ENCODE measurements at regions not wholly inside any gene's neighbourhood (a gene's known extent, or its start where the extent isn't known, plus 50 kb on each side); places are given as distances from the start of the nearest gene placed in this dataset.
"Not testable (repeated sequence)": the region's sequence is repeated elsewhere in the genome, so short reads cannot be mapped to it uniquely, and the experiment has no call there.

DNA sequence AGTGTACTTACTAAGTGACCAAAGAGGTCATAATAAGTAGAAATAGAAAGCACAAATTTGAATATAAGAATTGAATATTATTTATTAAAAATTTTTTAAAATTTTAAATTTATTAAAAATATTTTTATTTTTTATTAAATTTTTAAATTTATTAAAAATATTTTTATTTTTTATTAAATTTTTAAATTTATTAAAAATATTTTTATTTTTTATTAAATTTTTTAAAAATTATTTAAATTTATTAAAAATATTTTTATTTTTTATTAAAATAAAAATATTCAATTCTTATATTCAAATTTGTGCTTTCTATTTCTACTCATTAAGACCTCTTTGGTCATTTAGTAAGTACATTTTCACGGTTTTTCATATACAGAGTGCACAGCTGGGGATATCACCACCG, 366.5 kb downstream of the PTH2R start:
- H3K27me3 Mint-ChIP-seq; H3K4me3 Mint-ChIP-seq; H3K4me1 Mint-ChIP-seq; DNase-seq; H3K27ac Mint-ChIP-seq; ATAC-seq (ENCODE audit: low read depth in 2 of 2); H3K36me3 Mint-ChIP-seq; H3K9me3 Mint-ChIP-seq: not testable (repeated sequence)

DNA sequence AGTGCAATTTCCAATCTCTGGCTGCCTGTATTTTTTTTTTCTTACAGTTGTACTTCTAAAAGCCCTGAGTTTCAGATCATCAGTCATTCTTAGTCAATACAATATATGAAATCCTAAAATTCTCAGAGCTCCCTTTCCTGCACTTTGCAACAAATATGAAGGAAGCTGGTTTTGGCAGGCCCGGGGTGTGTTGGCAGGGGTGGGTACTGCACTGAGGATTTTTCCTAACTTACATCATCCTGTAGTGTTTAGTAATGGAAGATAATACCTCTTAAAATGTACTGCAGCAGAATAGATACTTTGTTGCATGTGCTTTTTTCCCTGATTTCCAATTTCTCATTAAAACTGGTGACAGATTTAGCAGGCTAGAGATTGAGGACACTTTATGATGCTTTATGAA, 374.6 kb downstream of the PTH2R start:
- DNase-seq = no peak
- Mint-ChIP-seq H3K9me3 (peaks cover 0 to 5% (median 0%) of the 10 kb centered on the region in 7 donors), H3K4me1 (no peaks in the 10 kb centered on the region), H3K36me3 (no peaks in the 10 kb centered on the region), H3K27ac (no peak overlapping the region), H3K4me3 (no peak overlapping the region), H3K27me3 (no peaks in the 10 kb centered on the region)
- ATAC-seq (ENCODE audit: low read depth in 2 of 2) = no peak

GRCh38 chr2:208782097-208782496, 375.5 kb downstream of the PTH2R start:
- no peaks in the 10 kb centered on the region for H3K36me3 Mint-ChIP-seq
- DNase-seq = no peak
- H3K4me1 Mint-ChIP-seq = no peaks in the 10 kb centered on the region
- no peak overlapping the region for H3K4me3 Mint-ChIP-seq
- no peaks in the 10 kb centered on the region for H3K27me3 Mint-ChIP-seq
- peaks cover 0 to 2% (median 0%) of the 10 kb centered on the region in 7 donors for H3K9me3 Mint-ChIP-seq
- H3K27ac Mint-ChIP-seq = no peak overlapping the region
- ATAC-seq (ENCODE audit: low read depth in 2 of 2) = no peak

DNA sequence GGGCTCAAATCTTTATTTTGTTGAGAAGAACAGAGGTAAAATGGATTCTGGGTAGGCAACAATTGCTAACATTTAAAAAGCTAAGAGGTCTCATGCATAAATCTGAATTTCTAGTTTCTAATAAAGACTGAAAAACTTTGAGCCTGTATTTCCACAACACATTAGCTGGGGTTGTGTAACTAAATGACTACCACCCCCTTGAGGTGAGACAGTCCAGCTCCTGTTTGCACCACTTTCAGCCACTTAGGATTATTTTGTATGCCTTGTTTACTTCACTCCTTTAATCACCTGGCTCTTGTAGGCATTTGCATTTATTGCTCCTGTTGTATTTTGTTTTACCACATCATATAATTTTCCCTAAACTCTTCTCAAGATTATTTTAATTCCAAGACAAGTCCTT, 376.6 kb downstream of the PTH2R start:
- Mint-ChIP-seq H3K36me3 (no peaks in the 10 kb centered on the region), H3K4me1 (no peaks in the 10 kb centered on the region), H3K27ac (no peak overlapping the region), H3K4me3 (no peak overlapping the region), H3K27me3 (no peaks in the 10 kb centered on the region), H3K9me3 (peaks cover 0 to 5% (median 1%) of the 10 kb centered on the region in 7 donors)
- DNase-seq (no peak), ATAC-seq (ENCODE audit: low read depth in 2 of 2) (no peak)

- DNase-seq; H3K4me3 Mint-ChIP-seq; H3K36me3 Mint-ChIP-seq; H3K27me3 Mint-ChIP-seq; H3K27ac Mint-ChIP-seq; H3K9me3 Mint-ChIP-seq; ATAC-seq (ENCODE audit: low read depth in 2 of 2); H3K4me1 Mint-ChIP-seq: not testable (repeated sequence)
Measured at GRCh38 chr2:208784774-208785173, 378.2 kb downstream of the PTH2R start.

DNA sequence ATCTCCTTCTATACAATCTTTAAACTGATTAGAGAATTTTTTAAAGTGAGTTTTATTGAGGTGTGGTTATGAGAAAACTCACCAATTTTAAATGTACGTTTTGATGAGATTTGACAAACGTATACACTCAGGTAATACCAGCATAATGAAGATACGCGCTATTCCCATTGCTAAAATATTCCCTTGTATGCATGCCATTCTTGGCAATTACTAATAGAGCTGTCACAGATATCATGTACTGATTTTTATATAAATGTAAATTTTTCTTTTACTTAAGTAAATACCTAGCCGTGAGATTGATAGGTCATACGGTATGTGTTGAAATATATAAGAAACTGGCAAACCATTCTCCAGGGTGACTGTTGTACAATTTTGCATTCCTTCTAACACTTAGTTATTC, 384.7 kb downstream of the PTH2R start:
- no peaks in the 10 kb centered on the region for H3K36me3 Mint-ChIP-seq
- ATAC-seq (ENCODE audit: low read depth in 2 of 2) (no peak), DNase-seq (no peak)
- no peak overlapping the region for H3K27ac Mint-ChIP-seq
- no peaks in the 10 kb centered on the region for H3K27me3 Mint-ChIP-seq
- H3K4me3 Mint-ChIP-seq = no peak overlapping the region
- peaks cover 0 to 8% (median 4%) of the 10 kb centered on the region in 7 donors for H3K9me3 Mint-ChIP-seq
- H3K4me1 Mint-ChIP-seq = no peaks in the 10 kb centered on the region

- Mint-ChIP-seq H3K9me3 (peaks cover 0 to 5% (median 0%) of the 10 kb centered on the region in 7 donors), H3K36me3 (no peaks in the 10 kb centered on the region), H3K27ac (no peak overlapping the region), H3K4me3 (no peak overlapping the region), H3K27me3 (no peaks in the 10 kb centered on the region), H3K4me1 (no peaks in the 10 kb centered on the region)
- ATAC-seq (ENCODE audit: low read depth in 2 of 2) = no peak
- no peak for DNase-seq
Measured at GRCh38 chr2:208792766-208793165, 386.2 kb downstream of the PTH2R start.

- Mint-ChIP-seq H3K4me3 (no peak overlapping the region), H3K4me1 (no peaks in the 10 kb centered on the region), H3K27ac (no peak overlapping the region), H3K27me3 (no peaks in the 10 kb centered on the region), H3K9me3 (peaks cover 0 to 5% (median 0%) of the 10 kb centered on the region in 7 donors), H3K36me3 (no peaks in the 10 kb centered on the region)
- ATAC-seq (ENCODE audit: low read depth in 2 of 2) (no peak), DNase-seq (no peak)
Measured at GRCh38 chr2:208793434-208793833, 386.8 kb downstream of the PTH2R start.

DNA sequence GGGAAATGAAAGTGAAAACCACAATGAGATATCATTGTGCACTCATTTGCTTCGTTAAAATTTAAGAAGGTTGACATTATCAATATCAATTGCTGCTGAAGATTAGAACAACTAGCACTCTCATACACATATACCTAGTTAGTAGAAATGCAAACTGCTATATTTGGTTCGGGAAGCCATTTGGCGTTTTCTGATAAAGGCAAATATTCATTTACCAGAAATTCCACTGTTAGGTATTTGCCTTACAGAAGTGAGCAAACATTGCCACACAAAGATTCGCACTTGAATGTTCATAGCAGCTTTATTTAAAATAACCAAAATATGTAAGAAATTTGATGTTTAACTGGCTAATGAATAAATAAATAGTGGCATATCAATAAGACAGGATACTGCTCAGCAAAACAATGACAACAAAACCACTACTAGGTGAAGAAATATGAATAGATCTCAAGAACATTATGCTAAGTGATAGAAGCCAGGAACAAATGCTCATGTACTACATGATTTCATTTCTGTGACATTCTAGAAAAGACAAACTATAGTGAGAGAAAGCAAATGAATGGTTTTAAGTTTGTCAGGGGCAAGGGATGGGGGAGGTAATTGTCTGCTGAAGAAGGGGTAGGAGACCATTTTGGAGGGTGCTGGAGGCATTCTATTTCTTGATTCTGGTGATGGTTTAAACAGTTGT, 387.8 kb downstream of the PTH2R start:
- ATAC-seq (ENCODE audit: low read depth in 2 of 2) = no peak
- Mint-ChIP-seq H3K4me1 (no peaks in the 10 kb centered on the region), H3K4me3 (no peak overlapping the region), H3K27me3 (no peaks in the 10 kb centered on the region), H3K36me3 (no peaks in the 10 kb centered on the region), H3K9me3 (peaks cover 0 to 3% (median 0%) of the 10 kb centered on the region in 7 donors), H3K27ac (no peak overlapping the region)
- no peak for DNase-seq

GRCh38 chr2:208798698-208799097, 392.1 kb downstream of the PTH2R start:
- DNase-seq (no peak), ATAC-seq (ENCODE audit: low read depth in 2 of 2) (no peak)
- Mint-ChIP-seq H3K27me3 (no peaks in the 10 kb centered on the region), H3K27ac (no peak overlapping the region), H3K4me1 (no peaks in the 10 kb centered on the region), H3K36me3 (no peaks in the 10 kb centered on the region), H3K9me3 (peaks cover 0 to 7% (median 4%) of the 10 kb centered on the region in 7 donors), H3K4me3 (no peak overlapping the region)

- Mint-ChIP-seq H3K36me3 (no peaks in the 10 kb centered on the region), H3K27me3 (no peaks in the 10 kb centered on the region), H3K9me3 (peaks cover 0 to 7% (median 4%) of the 10 kb centered on the region in 7 donors), H3K4me1 (no peaks in the 10 kb centered on the region), H3K4me3 (no peak overlapping the region), H3K27ac (no peak overlapping the region)
- ATAC-seq (ENCODE audit: low read depth in 2 of 2) (no peak), DNase-seq (no peak)
Measured at GRCh38 chr2:208799397-208799796, 392.8 kb downstream of the PTH2R start.

- H3K27ac Mint-ChIP-seq; H3K4me1 Mint-ChIP-seq; H3K27me3 Mint-ChIP-seq; ATAC-seq (ENCODE audit: low read depth in 2 of 2); DNase-seq; H3K4me3 Mint-ChIP-seq; H3K36me3 Mint-ChIP-seq; H3K9me3 Mint-ChIP-seq: not testable (repeated sequence)
Measured at GRCh38 chr2:208800887-208801286, 394.3 kb downstream of the PTH2R start.

GRCh38 chr2:208807756-208808155, 401.2 kb downstream of the PTH2R start:
- no peak for ATAC-seq (ENCODE audit: low read depth in 2 of 2)
- no peaks in the 10 kb centered on the region for H3K36me3 Mint-ChIP-seq
- H3K27me3 Mint-ChIP-seq = no peaks in the 10 kb centered on the region
- H3K4me1 Mint-ChIP-seq = no peaks in the 10 kb centered on the region
- DNase-seq = no peak
- H3K4me3 Mint-ChIP-seq = no peak overlapping the region
- H3K27ac Mint-ChIP-seq = no peak overlapping the region
- peaks cover 0 to 6% (median 3%) of the 10 kb centered on the region in 7 donors for H3K9me3 Mint-ChIP-seq

GRCh38 chr2:208811885-208812284, 405.3 kb downstream of the PTH2R start:
- not testable (repeated sequence) for H3K36me3 Mint-ChIP-seq; H3K9me3 Mint-ChIP-seq; H3K27me3 Mint-ChIP-seq; DNase-seq; H3K4me1 Mint-ChIP-seq; ATAC-seq (ENCODE audit: low read depth in 2 of 2); H3K27ac Mint-ChIP-seq; H3K4me3 Mint-ChIP-seq

- Mint-ChIP-seq H3K27me3 (no peaks in the 10 kb centered on the region), H3K36me3 (no peaks in the 10 kb centered on the region), H3K4me3 (no peak overlapping the region), H3K4me1 (no peaks in the 10 kb centered on the region), H3K27ac (no peak overlapping the region), H3K9me3 (no peaks in the 10 kb centered on the region)
- ATAC-seq (ENCODE audit: low read depth in 2 of 2) (no peak), DNase-seq (no peak)
Measured at GRCh38 chr2:208819190-208819589, 412.6 kb downstream of the PTH2R start.

Data from naive B cell (primary cell).